Heart left ventricle (tissue), 16 donors: ENCODE measurements at regions not wholly inside any gene's neighbourhood (a gene's known extent, or its start where the extent isn't known, plus 50 kb on each side); places are given as distances from the start of the nearest gene placed in this dataset.

Experiments used
- ATAC-seq, 4 donors: fragments of 200-7000 bp; cut with Tn5 transposase; one replicate each; pipeline ENCODE4 v1.9.1; 2020 to 2022; ENCODE audit warnings: moderate library complexity in 4 of 4, mild to moderate bottlenecking in 3 of 4, moderate number of reproducible peaks in 1 of 4
- DNase-seq, 5 donors: peaks; one replicate each; pipeline ENCODE4 v3.0.0-alpha.2; 2020
- H3K27ac ChIP-seq, 12 donors: fragments of 200-600 bp; sonication (generic) in 4 of 12; one replicate each; pipeline versions ENCODE4 v1.5.0 to v1.8.0; 2016 to 2022; ENCODE audit warnings: mild to moderate bottlenecking in 2 of 12
- H3K27me3 ChIP-seq, 9 donors: fragments of 200-600 bp; sonication (generic) in 2 of 9; one replicate each; pipeline versions ENCODE4 v1.5.1 to v1.8.0; 2016 to 2022; ENCODE audit warnings: mild to moderate bottlenecking in 3 of 9
- H3K36me3 ChIP-seq, 9 donors: fragments of 200-600 bp; sonication (generic) in 2 of 9; one replicate each; pipeline versions ENCODE4 v1.5.0 to v1.8.0; 2018 to 2022; ENCODE audit warnings: mild to moderate bottlenecking in 2 of 9
- H3K4me1 ChIP-seq, 12 donors: fragments of 200-600 bp; sonication (generic) in 4 of 12; one replicate each; pipeline versions ENCODE4 v1.5.0 to v1.8.0; 2016 to 2022; ENCODE audit warnings: mild to moderate bottlenecking in 3 of 12
- H3K4me3 ChIP-seq, 12 donors: fragments of 200-600 bp; sonication (generic) in 4 of 12; one replicate each; pipeline versions ENCODE4 v1.5.0 to v1.8.0; 2017 to 2022; ENCODE audit warnings: mild to moderate bottlenecking in 9 of 12, moderate library complexity in 4 of 12
- H3K9me3 ChIP-seq, 12 donors: fragments of 200-600 bp; sonication (generic) in 4 of 12; one replicate each; pipeline versions ENCODE4 v1.5.0 to v1.8.0; 2016 to 2022; ENCODE audit warnings: mild to moderate bottlenecking in 1 of 12
- POLR2A ChIP-seq, 2 donors: fragments of 450-650 bp; IDR thresholded peaks; one replicate each; pipeline ENCODE4 v1.6.1; 2017; ENCODE audit warnings: antibody characterized with exemption in 2 of 2, mild to moderate bottlenecking in 2 of 2, moderate library complexity in 2 of 2
- WGBS, 4 donors: extraction: QIAGEN DNeasy Blood & Tissue Kit in 2 of 4; methylation state at CpG; one replicate each; pipeline versions ENCODE4 v1.1.5 to v1.1.7; 2013 to 2018; 5-methylcytosine and 5-hydroxymethylcytosine counted together
- intact Hi-C, 10 donors: fragments of 100-400 bp; cut with DNase I; formaldehyde crosslinking; loops; one replicate each; pipeline versions ENCODE4 v1.11.1 to v1.14.2; 2022
- TF ChIP-seq, protein P1 (sequence below), 12 donors: fragments of 200-600 bp; sonication (generic) in 4 of 12; IDR thresholded peaks; one replicate each; pipeline versions ENCODE4 v1.5.0 to v1.8.0; 2018 to 2022; ENCODE audit warnings: antibody characterized with exemption in 12 of 12, mild to moderate bottlenecking in 5 of 12
- donor health status: ischemic (EF 13 %, LVEDD 7.1; RV severe dilation, severe dysfunction).
- donor health status: healthy with polysubstance abuse.
- donor health status: DM: no; HTN: yes; CAD: no.
- donor health status: DM: no; HTN: no; CAD: no.
- donor health status: ischemic (EF 25% LVEDD 6.9; RV normal size, moderate dysfunction).
- donor health status: ischemic (EF 25% LVEDD 5.7; RV mildly dilated, moderate dysfunction).
- donor health status: healthy.
- donor health status: DM: yes; HTN: yes; CAD: no.
- donor health status: ischemic (EF 35%, LVEDD 5.7; RV mildly dilated, moderate dysfunction).
- donor health status: nonischemic (EF 11% LVEDD 7.7; RV severe dilation, severe dysfunction).
- donor health status: DM: yes; HTN: yes; CAD: no.
- donor health status: PGD.
- donor health status: ischemic (EF 29% LVEDD 5.4; RV normal size, mild dysfunction).
- donor health status: nonischemic (EF 23%, LVEDD 6.1; RV moderate dilation, normal function).

DNA sequence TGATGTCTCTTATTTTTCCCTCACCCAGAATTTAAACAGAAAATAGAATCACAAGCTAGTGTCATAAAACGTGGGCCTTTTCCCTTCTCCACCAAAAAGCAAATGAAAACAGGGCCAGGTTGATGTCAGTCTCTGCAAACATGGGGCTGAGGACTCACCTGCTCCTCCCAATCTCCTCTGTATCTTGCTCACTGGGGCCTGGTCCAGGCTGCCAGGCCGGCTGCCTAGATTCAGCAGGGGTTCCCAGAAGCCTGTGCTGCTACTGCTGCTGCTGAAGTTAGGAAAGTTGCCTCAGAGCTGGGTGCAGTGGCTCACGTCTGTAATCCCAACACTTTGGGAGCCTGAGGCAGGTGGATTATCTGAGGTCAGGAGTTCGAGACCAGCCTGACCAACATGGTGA, 84.3 kb downstream of the PCDH1 start:
- no peak for DNase-seq
- no peaks in the 10 kb centered on the region for H3K9me3 ChIP-seq
- no peaks in the 10 kb centered on the region for H3K36me3 ChIP-seq
- H3K4me1 ChIP-seq = no peaks in the 10 kb centered on the region
- no peak overlapping the region for H3K27ac ChIP-seq
- no peak overlapping the region for H3K4me3 ChIP-seq
- WGBS, 4 donors = 74 to 80% (median 77%) methylated on average over 4 of the region's 4 CpGs
- no peak for TF ChIP-seq POLR2A (IDR thresholded peaks at IDR 0.05)
- TF ChIP-seq, protein P1, sequence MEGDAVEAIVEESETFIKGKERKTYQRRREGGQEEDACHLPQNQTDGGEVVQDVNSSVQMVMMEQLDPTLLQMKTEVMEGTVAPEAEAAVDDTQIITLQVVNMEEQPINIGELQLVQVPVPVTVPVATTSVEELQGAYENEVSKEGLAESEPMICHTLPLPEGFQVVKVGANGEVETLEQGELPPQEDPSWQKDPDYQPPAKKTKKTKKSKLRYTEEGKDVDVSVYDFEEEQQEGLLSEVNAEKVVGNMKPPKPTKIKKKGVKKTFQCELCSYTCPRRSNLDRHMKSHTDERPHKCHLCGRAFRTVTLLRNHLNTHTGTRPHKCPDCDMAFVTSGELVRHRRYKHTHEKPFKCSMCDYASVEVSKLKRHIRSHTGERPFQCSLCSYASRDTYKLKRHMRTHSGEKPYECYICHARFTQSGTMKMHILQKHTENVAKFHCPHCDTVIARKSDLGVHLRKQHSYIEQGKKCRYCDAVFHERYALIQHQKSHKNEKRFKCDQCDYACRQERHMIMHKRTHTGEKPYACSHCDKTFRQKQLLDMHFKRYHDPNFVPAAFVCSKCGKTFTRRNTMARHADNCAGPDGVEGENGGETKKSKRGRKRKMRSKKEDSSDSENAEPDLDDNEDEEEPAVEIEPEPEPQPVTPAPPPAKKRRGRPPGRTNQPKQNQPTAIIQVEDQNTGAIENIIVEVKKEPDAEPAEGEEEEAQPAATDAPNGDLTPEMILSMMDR (IDR thresholded peaks at IDR 0.05) = no peak
- intact Hi-C loops = no loop called here
- H3K27me3 ChIP-seq = no peaks in the 10 kb centered on the region
- no peak for ATAC-seq

DNA sequence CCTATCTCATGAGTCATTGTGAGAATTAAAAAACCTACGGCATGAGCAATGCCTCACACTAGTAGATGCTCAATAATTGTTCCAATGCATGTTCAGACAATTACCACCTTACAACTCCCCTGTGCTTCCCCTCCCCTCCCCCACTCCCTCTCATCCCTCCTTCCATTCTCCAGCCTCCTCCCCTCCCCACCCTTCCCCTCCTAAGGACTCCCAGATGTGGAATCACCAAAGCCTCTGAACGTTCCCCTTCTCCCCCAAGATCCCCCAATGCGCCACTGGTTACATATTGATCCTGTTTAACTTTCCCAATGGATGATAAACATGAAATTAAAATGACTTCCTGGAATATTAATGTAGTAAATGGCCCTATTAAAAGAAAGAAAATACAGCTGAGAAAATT, 84.8 kb downstream of the PCDH1 start:
- Histone ChIP-seq H3K4me3 (no peak overlapping the region), H3K27ac (no peak overlapping the region), H3K36me3 (no peaks in the 10 kb centered on the region), H3K27me3 (no peaks in the 10 kb centered on the region), H3K9me3 (no peaks in the 10 kb centered on the region), H3K4me1 (peaks cover 0 to 4% (median 0%) of the 10 kb centered on the region in 12 donors)
- TF ChIP-seq POLR2A (IDR thresholded peaks at IDR 0.05) = no peak
- TF ChIP-seq, protein P1 (IDR thresholded peaks at IDR 0.05) = no peak
- intact Hi-C loops = no loop called here
- no peak for DNase-seq
- no peak for ATAC-seq
- WGBS, 4 donors = 79 to 84% (median 82%) methylated on average over 3 of the region's 3 CpGs

DNA sequence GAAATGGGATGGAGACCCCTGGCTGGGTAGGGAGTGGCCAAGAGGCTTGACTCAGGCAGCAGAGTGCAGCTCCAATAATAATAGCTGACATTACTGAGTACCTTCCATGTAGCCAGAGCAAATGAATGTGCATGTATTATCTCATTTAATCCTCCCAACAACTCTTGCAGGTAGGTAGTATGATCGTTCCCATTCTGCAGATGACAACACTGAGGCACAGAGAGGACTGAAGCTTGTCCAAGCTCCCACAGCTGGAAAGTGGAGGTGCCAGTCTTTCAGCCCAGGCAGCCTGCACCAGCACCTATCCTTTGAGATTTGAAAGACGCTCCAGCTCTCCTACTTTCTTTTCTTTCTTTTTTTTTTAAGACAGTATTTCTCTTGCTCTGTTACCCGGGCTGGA, 87.6 kb downstream of the PCDH1 start:
- 86 to 92% (median 88%) methylated on average over 3 of the region's 3 CpGs for WGBS, 4 donors
- Histone ChIP-seq H3K4me1 (peaks cover 0 to 7% (median 0%) of the 10 kb centered on the region in 12 donors), H3K4me3 (no peak overlapping the region), H3K27me3 (no peaks in the 10 kb centered on the region), H3K9me3 (no peaks in the 10 kb centered on the region), H3K27ac (no peak overlapping the region), H3K36me3 (no peaks in the 10 kb centered on the region)
- intact Hi-C loops = no loop called here
- no peak for ATAC-seq
- TF ChIP-seq POLR2A (IDR thresholded peaks at IDR 0.05) = no peak
- TF ChIP-seq, protein P1 (IDR thresholded peaks at IDR 0.05) = no peak
- no peak for DNase-seq

DNA sequence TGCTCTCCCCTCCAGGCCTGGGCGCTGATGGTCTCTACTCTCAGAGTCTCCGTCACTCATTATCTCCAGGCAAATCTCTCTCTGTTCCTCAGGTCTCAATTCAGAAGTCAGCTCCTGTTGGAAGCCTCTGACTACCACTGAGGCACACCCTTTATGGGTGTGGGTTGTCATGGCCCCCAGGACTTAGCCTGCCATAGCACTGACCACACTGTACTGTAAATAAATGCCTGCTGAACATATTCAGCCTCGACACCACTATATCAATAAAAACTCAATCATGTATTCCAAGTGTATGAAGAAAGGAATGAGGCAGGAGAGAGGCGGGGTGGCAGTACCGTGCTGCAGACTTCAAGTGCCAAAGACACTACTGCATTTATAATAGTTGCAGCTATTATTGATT, 88.9 kb downstream of the PCDH1 start:
- H3K4me3 ChIP-seq = no peak overlapping the region
- no peaks in the 10 kb centered on the region for H3K36me3 ChIP-seq
- ATAC-seq = no peak
- H3K9me3 ChIP-seq = no peaks in the 10 kb centered on the region
- intact Hi-C loops = no loop called here
- H3K27ac ChIP-seq = no peak overlapping the region
- TF ChIP-seq POLR2A (IDR thresholded peaks at IDR 0.05) = no peak
- TF ChIP-seq, protein P1 (IDR thresholded peaks at IDR 0.05) = no peak
- no peak for DNase-seq
- 80 to 85% (median 82%) methylated on average over 5 of the region's 5 CpGs for WGBS, 4 donors
- no peaks in the 10 kb centered on the region for H3K27me3 ChIP-seq
- H3K4me1 ChIP-seq = peaks cover 0 to 7% (median 0%) of the 10 kb centered on the region in 12 donors
